Right lung (tissue), 2 donors: ENCODE measurements at regions not wholly inside any gene's neighbourhood (a gene's known extent, or its start where the extent isn't known, plus 50 kb on each side); places are given as distances from the start of the nearest gene placed in this dataset.

Experiments
- DNase-seq, 2 donors: peaks; one replicate each; pipeline ENCODE4 v3.0.0-alpha.2; 2013

GRCh38 chr2:41399437-41400087 lies 648.3 kb upstream of the PKDCC start:
- no peak for DNase-seq

GRCh38 chr2:41400088-41400665 lies 647.6 kb upstream of the PKDCC start:
- DNase-seq, result no peak

DNA sequence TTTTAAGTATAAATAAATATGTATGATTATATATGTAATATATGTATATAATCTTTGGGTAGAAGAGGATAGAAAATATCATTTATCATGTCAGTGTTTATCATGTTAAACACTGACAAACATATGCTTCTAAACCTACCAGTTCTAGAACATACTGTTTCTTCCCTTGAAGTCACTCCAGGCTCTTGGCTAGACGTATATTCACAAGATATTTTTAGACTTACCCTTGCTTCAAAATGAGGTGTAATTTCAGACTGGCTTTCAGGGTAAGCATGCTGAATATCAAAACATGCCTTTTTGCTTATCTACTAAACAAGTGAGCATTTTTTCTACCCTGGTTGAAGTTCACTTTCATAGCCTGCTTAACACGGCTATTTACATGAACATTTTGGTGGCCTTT lies 642.4 kb upstream of the PKDCC start:
- no peak for DNase-seq

GRCh38 chr2:41409328-41409727 lies 638.5 kb upstream of the PKDCC start:
- DNase-seq, result no peak

DNA sequence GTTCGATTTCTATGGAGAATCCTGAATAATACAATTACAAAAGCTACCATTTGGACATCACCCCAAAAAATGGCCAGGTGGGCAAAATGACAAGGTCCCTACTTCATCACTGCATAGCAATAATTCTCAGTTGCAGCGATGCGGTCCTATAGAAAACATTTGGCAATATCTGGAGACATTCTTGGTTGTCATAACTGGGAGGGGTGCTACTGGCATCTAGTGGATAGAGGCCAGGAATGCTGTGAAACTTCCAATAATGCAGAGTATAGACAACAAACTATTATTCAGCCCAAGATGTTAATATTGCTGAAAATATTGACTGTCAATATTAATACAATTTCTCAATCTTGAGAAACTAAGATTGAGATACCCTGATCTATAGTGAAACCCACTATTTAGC lies 637.8 kb upstream of the PKDCC start:
- no peak for DNase-seq

- DNase-seq, result no peak
Observed at GRCh38 chr2:41413813-41414485, 633.9 kb upstream of the PKDCC start.

- DNase-seq, result no peak
Observed at GRCh38 chr2:41414486-41415230, 633.2 kb upstream of the PKDCC start.

DNA sequence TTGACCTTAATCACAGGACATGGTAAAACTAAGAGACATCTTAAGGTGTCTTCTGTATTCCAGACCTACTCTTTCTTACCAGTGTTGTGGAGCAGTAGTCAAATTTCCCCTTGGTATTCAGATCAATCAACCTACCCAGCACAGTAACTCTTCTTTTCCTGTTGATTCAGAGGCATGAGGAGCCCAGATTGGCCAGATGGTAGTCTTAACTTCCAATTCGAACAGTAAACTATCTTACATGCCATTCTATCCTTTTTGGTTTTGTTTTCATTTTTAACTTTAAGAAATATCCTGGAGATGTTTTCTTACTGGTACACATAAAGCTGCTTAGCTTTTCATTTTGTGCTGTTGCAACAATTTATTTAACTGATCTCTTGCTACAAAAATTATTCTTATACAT lies 630.3 kb upstream of the PKDCC start:
- no peak for DNase-seq

- no peak for DNase-seq
Observed at GRCh38 chr2:41420219-41420618, 627.6 kb upstream of the PKDCC start.

- no peak for DNase-seq
Observed at GRCh38 chr2:41420872-41421271, 626.9 kb upstream of the PKDCC start.

GRCh38 chr2:41431756-41432155 lies 616.1 kb upstream of the PKDCC start:
- DNase-seq, result no peak

GRCh38 chr2:41432459-41432858 lies 615.4 kb upstream of the PKDCC start:
- DNase-seq, result no peak

GRCh38 chr2:41434991-41435390 lies 612.8 kb upstream of the PKDCC start:
- DNase-seq, result no peak

DNA sequence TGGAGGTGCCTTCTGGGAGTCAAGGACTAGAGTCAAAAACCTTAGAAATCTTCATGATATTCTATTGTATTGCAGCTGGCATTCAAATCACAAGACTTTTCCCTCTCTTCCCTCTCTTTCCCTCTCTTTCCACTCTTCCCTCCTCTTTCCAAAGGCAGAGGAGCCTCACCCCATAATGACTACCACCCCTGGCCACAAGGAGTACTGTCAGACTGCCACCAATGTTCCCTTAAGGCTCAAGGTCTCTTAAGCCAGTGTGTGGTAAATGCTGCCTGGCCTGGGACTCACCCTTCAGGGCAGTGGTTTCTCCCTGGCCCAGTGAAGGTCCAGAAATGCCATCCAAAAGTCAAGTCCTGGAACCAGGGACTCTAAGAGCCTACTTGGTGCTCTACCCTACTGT lies 605.9 kb upstream of the PKDCC start:
- no peak for DNase-seq

GRCh38 chr2:41445865-41446264 lies 602.0 kb upstream of the PKDCC start:
- DNase-seq, result no peak

DNA sequence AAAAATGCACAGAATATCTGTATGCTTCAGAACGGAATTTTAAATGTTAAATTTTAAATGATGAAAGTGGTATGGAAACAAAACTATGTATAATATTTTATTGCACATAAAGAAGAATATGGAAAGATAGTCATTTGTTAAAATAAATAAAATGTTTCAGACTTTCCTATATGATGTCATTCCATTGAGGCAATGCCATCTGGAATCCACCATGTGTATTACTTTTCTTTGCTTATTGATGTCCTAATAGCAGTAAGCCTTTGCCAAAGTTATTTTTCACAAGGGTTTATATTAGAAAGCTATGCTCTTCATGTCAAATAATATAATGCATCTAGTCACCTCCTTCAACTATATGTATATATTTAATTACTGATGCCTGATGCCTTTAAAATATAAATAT lies 601.6 kb upstream of the PKDCC start:
- DNase-seq, result no peak

DNA sequence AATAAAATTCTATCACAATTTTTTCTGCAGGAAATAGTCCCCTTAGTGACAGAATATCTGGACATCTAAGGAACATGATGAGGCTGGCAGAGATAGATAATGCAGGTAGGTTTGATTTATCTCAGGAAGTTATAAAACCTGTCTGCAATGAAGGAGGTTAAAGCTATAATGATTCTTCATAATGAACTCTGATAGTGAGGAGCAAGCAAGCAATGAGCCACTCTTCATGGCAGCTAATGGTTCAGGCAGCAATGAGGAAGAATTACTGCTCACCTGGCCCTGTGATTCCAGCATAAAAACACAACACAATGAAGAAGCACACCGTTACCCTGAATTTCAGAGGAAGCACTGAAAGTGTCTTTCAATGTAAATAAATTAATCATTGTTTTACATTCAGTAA lies 599.6 kb upstream of the PKDCC start:
- DNase-seq, result no peak

GRCh38 chr2:41457026-41457425 lies 590.8 kb upstream of the PKDCC start:
- no peak for DNase-seq

DNA sequence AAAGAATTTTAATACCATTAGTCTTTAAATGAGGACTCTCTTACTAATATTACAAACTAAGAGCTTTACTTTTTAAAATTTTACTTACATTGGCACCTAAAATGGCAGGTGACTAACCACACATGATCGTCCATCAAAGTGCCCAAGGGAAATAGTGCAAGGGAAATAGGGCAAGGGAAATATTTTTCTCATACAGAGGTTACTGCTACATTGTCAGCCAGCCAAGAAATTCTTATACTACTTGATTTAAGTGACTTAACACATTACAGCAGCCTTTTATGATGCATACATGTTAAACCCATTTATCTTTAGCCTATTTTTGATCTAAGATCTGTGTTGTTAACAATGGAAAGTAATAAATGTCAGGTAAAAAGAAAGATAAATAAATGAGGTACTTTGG lies 587.2 kb upstream of the PKDCC start:
- DNase-seq, result no peak

DNA sequence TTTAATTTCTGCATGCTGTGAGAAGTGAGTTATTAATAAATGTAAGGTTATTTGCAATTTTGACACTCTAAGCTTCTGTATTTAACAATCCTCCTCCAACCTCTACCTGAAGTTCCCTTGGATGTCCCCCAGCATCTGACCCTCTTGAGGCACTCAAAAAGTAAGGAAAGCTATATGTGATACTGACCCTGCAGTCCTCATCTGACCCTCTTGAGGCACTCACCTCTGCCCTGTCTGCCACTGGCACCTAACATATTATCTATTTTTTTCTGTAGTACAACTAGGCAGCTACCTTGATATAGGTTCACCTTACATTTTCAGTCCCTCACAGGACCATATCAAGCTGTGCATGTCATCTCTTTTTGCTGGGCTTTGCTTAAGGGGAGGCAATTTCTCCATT lies 583.4 kb upstream of the PKDCC start:
- no peak for DNase-seq

DNA sequence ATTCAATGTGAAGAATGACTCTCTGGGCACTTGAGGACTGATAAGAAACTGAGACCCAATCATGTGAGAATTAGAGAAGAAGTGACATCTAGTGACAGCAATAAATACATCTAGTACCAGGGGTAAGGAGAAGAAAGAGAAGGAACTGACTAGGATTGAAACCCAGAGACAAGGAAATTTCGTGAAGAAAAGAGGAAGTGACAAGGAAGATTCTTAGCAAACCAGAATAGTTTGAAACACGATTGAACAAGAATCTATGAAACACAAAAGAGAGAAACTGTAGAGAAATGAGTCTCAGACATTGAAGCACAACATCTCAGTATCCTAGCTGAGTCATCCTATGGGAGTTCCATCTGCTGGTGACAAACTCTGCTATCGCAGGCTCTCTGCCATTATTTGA lies 571.9 kb upstream of the PKDCC start:
- DNase-seq, result no peak

DNA sequence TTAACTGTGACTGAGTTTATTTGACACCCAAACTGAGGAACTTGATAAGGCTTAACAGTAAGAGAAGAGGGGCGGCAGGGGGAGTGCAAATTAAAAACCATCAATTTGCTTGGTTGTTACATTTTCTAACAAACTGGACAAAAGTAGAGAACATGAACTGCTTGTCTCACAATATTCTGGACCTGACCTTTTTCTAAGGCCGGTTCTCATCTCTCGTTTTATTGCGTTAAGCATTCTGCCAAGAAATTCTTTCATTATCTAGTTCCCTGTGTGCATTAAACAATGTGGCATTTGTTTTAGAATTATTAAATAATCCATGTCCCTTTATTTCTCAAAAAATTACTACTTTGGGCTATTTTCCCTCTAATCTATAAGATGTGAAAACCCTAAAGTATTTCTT lies 565.2 kb upstream of the PKDCC start:
- DNase-seq, result no peak

DNA sequence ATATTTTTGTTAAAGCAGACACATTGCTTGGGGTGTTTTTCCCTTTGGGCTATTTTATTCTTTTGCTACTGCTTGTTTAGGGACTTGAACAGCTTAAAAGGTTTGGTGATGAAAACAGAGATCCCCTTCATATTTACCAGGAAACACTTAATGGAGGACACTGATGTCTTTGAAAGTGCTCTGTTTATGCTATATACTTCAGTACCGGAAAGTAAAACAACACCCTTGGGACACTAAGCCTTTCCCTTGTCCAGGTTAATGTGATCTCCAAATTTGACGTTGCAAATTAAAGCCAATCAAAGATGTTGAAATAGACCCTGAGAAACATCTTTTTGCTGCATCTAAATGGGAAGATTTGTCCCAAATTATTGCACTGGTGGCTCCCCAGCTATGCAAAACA lies 564.6 kb upstream of the PKDCC start:
- no peak for DNase-seq
